Neuron (in vitro differentiated cells): ENCODE measurements at regions not wholly inside any gene's neighbourhood (a gene's known extent, or its start where the extent isn't known, plus 50 kb on each side); places are given as distances from the start of the nearest gene placed in this dataset.

Source experiments
- H2AFZ ChIP-seq: one replicate; pipeline ENCODE4 v1.6.1; 2013; ENCODE audit warnings: low read depth, mild to moderate bottlenecking, inconsistent platforms, low read length, moderate library complexity
- H3K27me3 ChIP-seq: one replicate; pipeline ENCODE4 v1.6.1; 2013; ENCODE audit warnings: low read length; ENCODE audit not compliant: insufficient read depth
- H3K36me3 ChIP-seq: one replicate; pipeline ENCODE4 v1.6.1; 2013; ENCODE audit warnings: low read length; ENCODE audit not compliant: insufficient read depth
- H3K4me1 ChIP-seq: one replicate; pipeline ENCODE4 v1.6.1; 2013; ENCODE audit warnings: low read length; ENCODE audit not compliant: insufficient read depth
- H3K4me3 ChIP-seq: 2 replicates; pipeline ENCODE4 v1.5.1; 2013; ENCODE audit warnings: mild to moderate bottlenecking, low read length, moderate library complexity
- H3K9me3 ChIP-seq: one replicate; pipeline ENCODE4 v1.6.1; 2013; ENCODE audit warnings: low read length

GRCh38 chr2:145198555-145198954, 678.6 kb upstream of the ZEB2 start:
- no peaks in the 10 kb centered on the region for H3K36me3 ChIP-seq

DNA sequence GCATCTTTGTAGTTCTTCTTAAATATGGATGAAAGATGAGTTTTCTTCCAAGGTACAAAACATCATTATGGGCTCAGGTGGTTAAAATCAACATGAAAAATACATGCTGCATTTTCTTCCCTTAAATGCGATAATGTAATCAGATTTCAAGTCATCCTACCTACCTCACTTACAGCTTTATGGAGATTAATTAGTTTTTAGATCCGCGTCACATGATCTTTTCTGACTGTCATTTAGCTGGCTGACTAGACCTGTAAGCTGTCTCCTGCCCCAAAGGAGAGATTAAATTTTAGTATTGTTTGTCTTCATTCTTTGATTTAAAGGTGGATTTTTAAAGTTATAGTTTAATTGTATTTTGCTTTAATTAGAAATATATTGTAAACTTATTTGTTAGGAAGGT, 678.0 kb upstream of the ZEB2 start:
- Histone ChIP-seq H3K27me3 (no peaks in the 10 kb centered on the region), H2AFZ (no peak overlapping the region), H3K36me3 (no peaks in the 10 kb centered on the region), H3K9me3 (no peaks in the 10 kb centered on the region), H3K4me3 (no peak overlapping the region), H3K4me1 (peaks cover 6% of the 10 kb centered on the region)

More at GRCh38 chr2:145198555-145198954, 678.6 kb upstream of the ZEB2 start:
- no peaks in the 10 kb centered on the region for H3K9me3 ChIP-seq
- peaks cover 6% of the 10 kb centered on the region for H3K4me1 ChIP-seq
- H3K4me3 ChIP-seq = no peak overlapping the region
- no peak overlapping the region for H2AFZ ChIP-seq
- no peaks in the 10 kb centered on the region for H3K27me3 ChIP-seq

DNA sequence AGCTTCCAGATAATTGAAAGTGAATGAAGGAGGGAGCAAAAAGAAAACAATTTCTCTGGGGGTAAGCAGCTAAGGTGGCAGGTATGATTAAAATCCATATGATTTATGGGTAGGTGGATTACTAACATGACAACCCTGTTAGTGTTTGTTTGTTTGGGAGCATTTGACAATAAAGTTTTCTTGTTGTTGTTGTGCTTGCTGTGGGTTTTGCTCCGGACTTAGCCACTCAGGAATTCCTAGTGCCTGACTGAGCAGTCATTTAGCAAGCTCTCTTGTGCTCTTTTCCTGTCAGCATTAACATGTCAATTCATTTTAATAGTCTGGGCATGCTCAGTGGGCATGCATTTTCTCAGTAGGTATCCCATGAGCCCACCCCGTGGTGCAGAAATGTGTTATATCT, 674.8 kb upstream of the ZEB2 start:
- H3K4me1 ChIP-seq = no peaks in the 10 kb centered on the region
- no peak overlapping the region for H3K4me3 ChIP-seq
- H2AFZ ChIP-seq = no peak overlapping the region
- no peaks in the 10 kb centered on the region for H3K27me3 ChIP-seq
- H3K36me3 ChIP-seq = no peaks in the 10 kb centered on the region
- no peaks in the 10 kb centered on the region for H3K9me3 ChIP-seq

DNA sequence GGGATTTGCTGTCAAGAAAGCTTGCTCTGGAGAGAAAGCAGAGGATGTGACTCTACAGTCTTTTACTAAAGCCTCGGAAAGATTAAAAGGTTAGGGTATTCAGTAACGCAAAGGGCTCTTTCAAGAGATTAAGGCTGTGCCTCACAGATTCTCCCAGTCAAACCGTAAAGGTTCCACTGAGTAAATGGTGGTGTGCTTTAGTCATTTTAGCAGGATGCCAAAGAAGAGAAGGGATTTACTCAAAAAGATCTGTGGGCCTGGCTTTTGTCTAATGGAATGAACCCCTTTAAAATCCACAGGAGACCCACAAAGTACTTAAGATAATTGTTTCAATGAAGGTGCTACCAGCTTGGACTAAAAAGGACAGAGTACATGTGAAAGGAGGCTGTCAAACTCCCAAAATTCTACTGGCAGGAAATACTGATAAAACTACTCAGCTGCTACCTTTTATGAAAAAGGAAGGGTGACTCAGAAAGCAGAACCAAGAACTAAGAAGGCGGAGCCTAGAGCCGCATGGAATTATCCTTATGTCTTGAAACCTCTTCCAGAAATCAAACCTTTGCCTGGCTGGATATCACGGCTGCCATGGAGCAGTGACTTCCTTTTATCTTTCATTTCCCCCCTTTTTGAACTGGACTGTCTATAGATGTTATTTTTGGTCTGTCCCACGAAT, 670.2 kb upstream of the ZEB2 start:
- Histone ChIP-seq H3K36me3 (no peaks in the 10 kb centered on the region), H3K4me3 (no peak overlapping the region), H3K4me1 (no peaks in the 10 kb centered on the region), H3K9me3 (peaks cover 2% of the 10 kb centered on the region), H3K27me3 (no peaks in the 10 kb centered on the region), H2AFZ (no peak overlapping the region)

GRCh38 chr2:145186303-145186702, 666.4 kb upstream of the ZEB2 start:
- no peaks in the 10 kb centered on the region for H3K36me3 ChIP-seq
- no peak overlapping the region for H2AFZ ChIP-seq
- H3K4me1 ChIP-seq = no peaks in the 10 kb centered on the region
- no peaks in the 10 kb centered on the region for H3K27me3 ChIP-seq
- no peak overlapping the region for H3K4me3 ChIP-seq
- peaks cover 2% of the 10 kb centered on the region for H3K9me3 ChIP-seq

DNA sequence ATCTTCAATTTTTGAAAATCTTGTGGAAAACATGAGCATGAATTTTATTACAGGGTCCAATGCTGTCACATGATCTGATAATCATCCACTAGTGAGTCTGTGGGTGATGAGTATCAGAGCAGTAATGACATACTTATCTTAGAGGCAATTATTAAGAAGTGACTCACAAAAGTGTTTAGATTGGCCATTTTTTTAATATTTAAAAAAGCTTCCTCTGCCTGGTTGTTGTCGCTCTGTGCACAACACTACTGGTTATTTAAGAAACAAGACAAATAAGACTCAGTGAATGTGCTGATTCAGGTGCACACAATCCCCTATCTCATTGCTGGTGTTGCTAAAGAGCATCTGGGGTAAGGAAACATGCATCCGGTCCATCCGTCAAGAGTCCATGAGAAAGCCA, 665.8 kb upstream of the ZEB2 start:
- H3K4me1 ChIP-seq = no peaks in the 10 kb centered on the region
- H2AFZ ChIP-seq = no peak overlapping the region
- no peaks in the 10 kb centered on the region for H3K27me3 ChIP-seq
- no peaks in the 10 kb centered on the region for H3K36me3 ChIP-seq
- peaks cover 2% of the 10 kb centered on the region for H3K9me3 ChIP-seq
- no peak overlapping the region for H3K4me3 ChIP-seq

- Histone ChIP-seq H3K36me3 (no peaks in the 10 kb centered on the region), H3K4me1 (no peaks in the 10 kb centered on the region), H3K9me3 (peaks cover 2% of the 10 kb centered on the region), H2AFZ (no peak overlapping the region), H3K4me3 (no peak overlapping the region), H3K27me3 (no peaks in the 10 kb centered on the region)
Measured at GRCh38 chr2:145184741-145185651, 665.1 kb upstream of the ZEB2 start.

GRCh38 chr2:145169285-145169684, 649.4 kb upstream of the ZEB2 start:
- no peaks in the 10 kb centered on the region for H3K27me3 ChIP-seq
- no peaks in the 10 kb centered on the region for H3K36me3 ChIP-seq
- no peaks in the 10 kb centered on the region for H3K4me1 ChIP-seq
- no peaks in the 10 kb centered on the region for H3K9me3 ChIP-seq
- H3K4me3 ChIP-seq = no peak overlapping the region
- no peak overlapping the region for H2AFZ ChIP-seq

DNA sequence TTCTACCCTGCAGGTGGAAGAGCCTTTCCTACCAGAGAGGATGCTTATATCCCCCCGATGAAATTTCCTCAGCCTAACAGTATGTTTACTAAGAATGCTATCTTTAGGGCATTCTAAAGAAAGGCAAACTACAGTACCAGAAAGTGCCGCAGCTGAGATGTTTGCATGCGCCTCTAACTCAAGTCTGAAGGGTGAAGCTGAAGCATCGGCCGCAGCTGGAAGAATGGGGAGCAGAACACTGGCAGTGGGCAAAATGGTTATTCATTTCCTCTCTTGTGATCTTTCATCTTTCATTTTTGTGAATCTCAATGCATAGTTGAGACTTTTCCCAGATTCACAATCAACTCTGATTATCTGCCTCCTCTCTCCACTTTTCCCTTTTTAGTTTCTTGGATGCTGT, 648.2 kb upstream of the ZEB2 start:
- Histone ChIP-seq H3K27me3 (no peaks in the 10 kb centered on the region), H3K4me3 (no peak overlapping the region), H3K4me1 (no peaks in the 10 kb centered on the region), H3K9me3 (no peaks in the 10 kb centered on the region), H3K36me3 (no peaks in the 10 kb centered on the region), H2AFZ (no peak overlapping the region)

GRCh38 chr2:145166731-145167302, 646.9 kb upstream of the ZEB2 start:
- Histone ChIP-seq H3K4me1 (no peaks in the 10 kb centered on the region), H3K4me3 (no peak overlapping the region), H3K9me3 (no peaks in the 10 kb centered on the region), H3K27me3 (no peaks in the 10 kb centered on the region), H3K36me3 (no peaks in the 10 kb centered on the region), H2AFZ (peak overlapping the region; percentile 36)

DNA sequence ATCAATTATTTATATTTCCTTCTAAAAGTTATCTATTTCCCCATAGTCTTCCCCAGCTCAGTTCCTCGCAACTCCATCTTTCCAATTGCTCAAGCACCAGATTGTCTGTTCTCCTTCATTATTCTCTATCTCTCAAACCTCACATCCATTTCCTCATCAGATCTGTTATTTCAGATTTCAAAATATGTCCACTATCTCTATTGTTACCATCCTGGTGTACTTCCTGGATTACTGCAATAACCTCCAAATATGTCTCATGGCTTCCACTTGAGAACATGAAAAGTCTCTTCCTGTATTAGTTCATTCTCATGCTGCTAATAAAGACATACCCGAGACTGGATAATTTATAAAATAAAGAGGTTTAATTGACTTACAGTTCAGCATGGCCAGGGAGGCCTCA, 641.7 kb upstream of the ZEB2 start:
- no peak overlapping the region for H3K4me3 ChIP-seq
- H3K36me3 ChIP-seq = no peaks in the 10 kb centered on the region
- H3K9me3 ChIP-seq = no peaks in the 10 kb centered on the region
- H3K4me1 ChIP-seq = no peaks in the 10 kb centered on the region
- no peaks in the 10 kb centered on the region for H3K27me3 ChIP-seq
- no peak overlapping the region for H2AFZ ChIP-seq

DNA sequence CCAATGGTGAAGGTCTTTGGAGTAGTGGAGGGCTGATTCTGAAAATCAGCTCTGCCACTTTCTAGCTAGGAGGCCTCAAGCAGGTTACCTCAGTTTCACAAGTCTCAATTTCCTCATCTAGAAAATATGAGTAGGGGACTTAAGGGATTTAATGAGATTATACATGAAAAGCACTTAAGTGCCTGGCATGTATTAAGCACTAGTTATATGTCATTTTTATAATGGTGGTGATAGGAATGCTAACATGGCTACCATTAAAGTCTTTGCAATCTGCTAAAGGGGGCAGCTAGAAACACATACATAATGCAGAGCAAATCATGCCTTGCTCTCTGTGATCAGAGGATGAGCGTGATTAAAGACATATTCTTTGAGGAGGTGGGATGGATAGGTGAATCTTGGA, 640.9 kb upstream of the ZEB2 start:
- H3K36me3 ChIP-seq = no peaks in the 10 kb centered on the region
- H3K27me3 ChIP-seq = no peaks in the 10 kb centered on the region
- H2AFZ ChIP-seq = no peak overlapping the region
- no peak overlapping the region for H3K4me3 ChIP-seq
- H3K9me3 ChIP-seq = no peaks in the 10 kb centered on the region
- H3K4me1 ChIP-seq = no peaks in the 10 kb centered on the region

- H2AFZ ChIP-seq = no peak overlapping the region
- H3K9me3 ChIP-seq = no peaks in the 10 kb centered on the region
- H3K36me3 ChIP-seq = no peaks in the 10 kb centered on the region
- no peaks in the 10 kb centered on the region for H3K27me3 ChIP-seq
- no peaks in the 10 kb centered on the region for H3K4me1 ChIP-seq
- no peak overlapping the region for H3K4me3 ChIP-seq
Measured at GRCh38 chr2:145159676-145160075, 639.8 kb upstream of the ZEB2 start.
